ENCODE measurements at regions not wholly inside any gene's neighbourhood (a gene's known extent, or its start where the extent isn't known, plus 50 kb on each side); places are given as distances from the start of the nearest gene placed in this dataset.
"Not testable (repeated sequence)": the region's sequence is repeated elsewhere in the genome, so short reads cannot be mapped to it uniquely, and the experiment has no call there.

DNA sequence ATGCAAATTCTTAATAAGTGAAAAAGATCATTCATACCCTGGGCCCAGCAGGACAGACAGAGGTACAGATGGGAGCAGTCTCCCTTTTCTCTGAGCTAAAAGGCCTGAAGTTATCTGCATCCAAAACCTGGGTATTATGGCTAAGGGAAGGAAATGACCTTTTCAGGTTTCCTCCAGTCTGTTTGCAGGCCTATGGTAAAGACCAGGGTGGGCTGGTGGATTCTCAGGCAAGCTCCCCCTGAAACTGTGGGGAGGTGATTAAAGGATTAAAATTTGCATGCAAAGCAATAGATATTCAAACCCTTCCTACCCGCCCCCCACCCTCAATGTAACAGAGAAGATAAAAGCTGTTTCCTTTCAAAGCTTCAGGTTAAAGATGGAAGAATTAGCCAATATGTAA, 471.8 kb upstream of the RUNX1 start:
- intact Hi-C loops (cut with micrococcal nuclease): no loop called here
- Mint-ChIP-seq H3K4me1 (ENCODE audit: low read depth) (peaks cover 31% of the 10 kb centered on the region), H3K4me3 (no peak overlapping the region), H3K9me3 (no peaks in the 10 kb centered on the region), H3K36me3 (ENCODE audit: low read depth) (no peaks in the 10 kb centered on the region), H3K27ac (no peak overlapping the region), H3K27me3 (ENCODE audit: insufficient read depth) (no peaks in the 10 kb centered on the region)
- no peak for DNase-seq (ENCODE audit: low spot score)

DNA sequence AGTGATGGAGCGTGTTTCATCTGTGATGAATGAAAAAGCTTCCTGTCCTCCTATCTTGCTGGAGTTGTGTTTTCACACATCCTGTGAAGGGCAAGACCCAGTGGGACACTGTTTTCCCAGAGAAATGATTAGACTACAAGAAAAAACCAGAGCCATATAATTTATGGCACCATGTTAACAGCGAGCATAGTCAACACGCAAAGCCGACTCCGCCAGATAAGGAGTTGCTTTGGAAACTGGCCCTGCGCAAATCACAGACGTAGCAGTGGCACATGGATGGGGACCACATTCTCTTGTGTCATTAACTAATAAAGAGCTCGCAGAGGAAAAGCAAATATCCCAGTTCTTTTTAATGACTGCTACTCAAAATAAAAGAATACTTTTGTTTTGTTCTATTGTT, 471.2 kb upstream of the RUNX1 start:
- intact Hi-C loops (cut with micrococcal nuclease): no loop called here
- Mint-ChIP-seq H3K9me3 (no peaks in the 10 kb centered on the region), H3K4me3 (no peak overlapping the region), H3K27ac (no peak overlapping the region), H3K27me3 (ENCODE audit: insufficient read depth) (no peaks in the 10 kb centered on the region), H3K4me1 (ENCODE audit: low read depth) (peaks cover 25% of the 10 kb centered on the region), H3K36me3 (ENCODE audit: low read depth) (no peaks in the 10 kb centered on the region)
- DNase-seq (ENCODE audit: low spot score): no peak

DNA sequence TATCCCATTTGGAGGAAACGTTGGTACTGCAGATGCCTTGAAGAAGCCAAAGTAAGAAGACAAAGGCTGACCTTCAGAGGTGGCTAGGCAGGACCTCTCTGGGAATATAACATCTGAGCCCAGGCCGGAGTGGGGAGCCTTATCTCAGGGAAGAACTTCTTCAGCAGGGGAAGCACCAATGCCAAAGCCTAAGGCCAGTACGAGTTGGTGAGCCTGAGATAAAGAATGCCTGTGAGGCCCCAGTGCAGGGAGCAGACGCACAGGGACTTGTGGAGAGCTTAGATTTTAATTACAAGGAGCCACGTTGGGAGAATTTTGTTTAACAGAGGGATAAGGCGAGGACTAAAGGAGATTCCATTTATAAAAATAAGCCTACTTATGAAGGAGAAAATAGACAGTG, 468.8 kb upstream of the RUNX1 start:
- intact Hi-C loops (cut with micrococcal nuclease): no loop called here
- peaks cover 21% of the 10 kb centered on the region for H3K4me1 Mint-ChIP-seq (ENCODE audit: low read depth)
- H3K9me3 Mint-ChIP-seq: no peaks in the 10 kb centered on the region
- no peak overlapping the region for H3K27ac Mint-ChIP-seq
- no peak for DNase-seq (ENCODE audit: low spot score)
- no peak overlapping the region for H3K4me3 Mint-ChIP-seq
- H3K27me3 Mint-ChIP-seq (ENCODE audit: insufficient read depth): no peaks in the 10 kb centered on the region
- H3K36me3 Mint-ChIP-seq (ENCODE audit: low read depth): peaks cover 4% of the 10 kb centered on the region

DNA sequence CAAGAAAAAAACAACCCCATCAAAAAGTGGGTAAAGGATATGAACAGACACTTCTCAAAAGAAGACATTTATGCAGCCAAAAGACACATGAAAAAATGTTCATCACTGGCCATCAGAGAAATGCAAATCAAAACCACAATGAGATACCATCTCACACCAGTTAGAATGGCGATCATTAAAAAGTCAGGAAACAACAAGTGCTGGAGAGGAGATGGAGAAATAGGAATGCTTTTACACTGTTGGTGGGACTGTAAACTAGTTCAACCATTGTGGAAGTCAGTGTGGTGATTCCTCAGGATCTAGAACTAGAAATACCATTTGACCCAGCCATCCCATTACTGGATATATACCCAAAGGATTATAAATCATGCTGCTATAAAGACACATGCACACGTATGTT, 467.2 kb upstream of the RUNX1 start:
- peaks cover 30% of the 10 kb centered on the region for H3K4me1 Mint-ChIP-seq (ENCODE audit: low read depth)
- intact Hi-C loops (cut with micrococcal nuclease); H3K4me3 Mint-ChIP-seq: not testable (repeated sequence)

DNA sequence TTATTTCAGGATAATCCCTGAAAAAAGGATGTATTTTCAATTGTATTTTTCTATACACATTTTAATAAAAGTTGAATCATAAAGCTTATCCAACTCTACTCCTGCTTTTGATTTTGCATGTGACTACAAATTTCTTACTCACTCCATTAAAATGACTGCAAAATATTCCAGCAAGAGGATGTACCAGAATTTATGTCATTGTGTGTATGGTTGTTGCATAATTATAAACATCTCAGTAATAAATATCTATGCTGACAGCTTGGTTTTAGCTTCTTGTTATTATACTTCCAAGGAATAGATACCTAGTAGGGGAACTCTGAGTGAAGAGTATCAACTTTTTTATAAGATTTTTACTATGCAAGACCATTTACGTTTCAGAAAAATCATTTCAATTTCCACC, 463.2 kb upstream of the RUNX1 start:
- no peaks in the 10 kb centered on the region for H3K9me3 Mint-ChIP-seq
- DNase-seq (ENCODE audit: low spot score): no peak
- H3K27me3 Mint-ChIP-seq (ENCODE audit: insufficient read depth): no peaks in the 10 kb centered on the region
- H3K4me3 Mint-ChIP-seq: no peak overlapping the region
- intact Hi-C loops (cut with micrococcal nuclease): loop anchor here (5.0 kb wide), 2 partner anchors 65 to 170 kb away; no protein-coding TSS in a partner anchor
- peaks cover 4% of the 10 kb centered on the region for H3K36me3 Mint-ChIP-seq (ENCODE audit: low read depth)
- no peak overlapping the region for H3K27ac Mint-ChIP-seq
- H3K4me1 Mint-ChIP-seq (ENCODE audit: low read depth): peaks cover 51% of the 10 kb centered on the region

More for the DNA sequence above, 467.2 kb upstream of the RUNX1 start:
- H3K27ac Mint-ChIP-seq; DNase-seq (ENCODE audit: low spot score); H3K9me3 Mint-ChIP-seq; H3K27me3 Mint-ChIP-seq (ENCODE audit: insufficient read depth); H3K36me3 Mint-ChIP-seq (ENCODE audit: low read depth): not testable (repeated sequence)

DNA sequence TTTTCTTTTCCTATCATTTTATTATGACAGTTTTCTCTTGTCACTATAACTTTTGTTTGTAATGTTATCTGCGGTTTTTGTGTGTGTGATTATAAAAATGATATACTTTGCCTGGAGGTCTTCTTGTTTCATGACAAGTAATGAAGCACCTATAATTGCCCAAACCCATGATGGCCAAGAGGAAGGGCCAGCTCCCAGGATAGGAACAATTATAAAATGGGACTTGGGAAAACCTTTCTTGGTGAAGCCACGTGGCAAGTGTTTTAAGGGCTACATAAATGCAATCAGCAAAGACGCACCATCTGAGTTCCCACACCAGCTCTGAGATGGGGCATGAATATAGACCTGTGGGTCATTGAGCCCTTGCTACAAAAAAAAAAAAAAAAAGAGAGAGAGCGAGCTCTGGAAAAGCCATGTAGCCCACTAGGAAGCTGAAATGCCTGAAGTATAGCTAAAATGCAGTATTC, 462.6 kb upstream of the RUNX1 start:
- peaks cover 57% of the 10 kb centered on the region for H3K4me1 Mint-ChIP-seq (ENCODE audit: low read depth)
- no peaks in the 10 kb centered on the region for H3K9me3 Mint-ChIP-seq
- H3K27me3 Mint-ChIP-seq (ENCODE audit: insufficient read depth): no peaks in the 10 kb centered on the region
- DNase-seq (ENCODE audit: low spot score): no peak
- H3K27ac Mint-ChIP-seq: peak overlapping the region; percentile 77
- H3K36me3 Mint-ChIP-seq (ENCODE audit: low read depth): peaks cover 4% of the 10 kb centered on the region
- H3K4me3 Mint-ChIP-seq: peak overlapping the region; percentile 3
- intact Hi-C loops (cut with micrococcal nuclease): loop anchor here (1.0 to 5.0 kb wide), 4 partner anchors 17 to 415 kb away; no protein-coding TSS in a partner anchor

DNA sequence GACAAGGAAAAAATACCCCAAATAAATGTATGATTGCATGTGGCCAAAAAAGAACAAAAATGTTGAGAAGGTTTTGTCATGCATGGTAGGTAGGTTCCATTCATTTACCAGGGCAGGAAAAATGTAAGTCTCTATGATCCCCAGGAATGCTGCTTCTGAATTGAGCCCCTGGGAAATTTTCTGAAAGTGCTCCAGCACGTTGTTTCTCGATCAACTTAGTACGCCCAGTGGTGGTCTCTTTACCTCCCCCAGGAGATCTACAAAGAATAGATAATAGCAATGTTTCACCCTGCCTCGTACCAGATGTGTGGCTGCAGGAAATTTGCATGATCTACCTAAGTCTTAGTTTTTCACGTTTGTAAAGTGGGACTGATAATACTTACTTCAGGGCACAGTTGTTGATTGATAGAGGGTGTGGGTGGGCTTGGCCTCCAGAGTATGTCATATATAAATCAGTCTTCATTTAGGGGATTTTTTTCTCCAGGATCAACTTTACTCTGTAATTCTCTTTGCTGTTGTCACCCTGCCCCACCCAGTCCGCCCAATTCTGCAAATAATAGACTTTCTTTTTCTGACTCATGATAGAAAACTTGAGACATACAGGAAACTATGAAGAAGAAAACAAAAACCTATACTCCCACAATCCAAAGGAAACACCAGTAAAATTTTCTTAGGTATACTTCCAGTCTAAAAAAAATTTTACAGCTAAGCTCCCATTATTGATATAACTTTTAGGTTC, 462.0 kb upstream of the RUNX1 start:
- H3K36me3 Mint-ChIP-seq (ENCODE audit: low read depth): peaks cover 4% of the 10 kb centered on the region
- peak overlapping the region; percentile 77 for H3K27ac Mint-ChIP-seq
- no peaks in the 10 kb centered on the region for H3K9me3 Mint-ChIP-seq
- intact Hi-C loops (cut with micrococcal nuclease): loop anchor here (1.0 to 5.0 kb wide), 4 partner anchors 17 to 414 kb away; no protein-coding TSS in a partner anchor
- peak overlapping the region; percentile 3 for H3K4me3 Mint-ChIP-seq
- H3K27me3 Mint-ChIP-seq (ENCODE audit: insufficient read depth): no peaks in the 10 kb centered on the region
- no peak for DNase-seq (ENCODE audit: low spot score)
- H3K4me1 Mint-ChIP-seq (ENCODE audit: low read depth): peaks cover 60% of the 10 kb centered on the region

DNA sequence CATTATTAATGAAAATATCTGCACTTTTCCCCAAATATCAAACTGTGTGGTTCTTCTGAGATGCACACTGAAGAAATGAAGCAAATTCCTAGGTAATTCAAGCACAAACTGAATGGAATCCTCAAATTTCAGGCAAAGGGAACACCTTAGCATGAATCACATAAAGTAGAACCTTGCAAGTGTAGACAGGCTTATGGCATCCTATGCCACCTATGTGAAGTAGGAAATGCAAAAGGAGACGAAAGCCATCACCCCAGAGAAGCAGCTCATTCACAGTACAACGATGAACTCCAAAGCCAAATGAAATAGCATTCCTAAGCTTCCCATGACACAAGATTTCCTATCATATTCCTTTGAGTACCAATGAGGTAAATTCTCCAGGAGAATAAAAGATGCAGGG, 461.2 kb upstream of the RUNX1 start:
- no peak for DNase-seq (ENCODE audit: low spot score)
- Mint-ChIP-seq H3K4me3 (no peak overlapping the region), H3K36me3 (ENCODE audit: low read depth) (peaks cover 4% of the 10 kb centered on the region), H3K4me1 (ENCODE audit: low read depth) (peaks cover 60% of the 10 kb centered on the region), H3K9me3 (no peaks in the 10 kb centered on the region), H3K27me3 (ENCODE audit: insufficient read depth) (no peaks in the 10 kb centered on the region), H3K27ac (no peak overlapping the region)
- intact Hi-C loops (cut with micrococcal nuclease): loop anchor here (2.0 to 5.0 kb wide), 3 partner anchors 67 to 413 kb away; no protein-coding TSS in a partner anchor

DNA sequence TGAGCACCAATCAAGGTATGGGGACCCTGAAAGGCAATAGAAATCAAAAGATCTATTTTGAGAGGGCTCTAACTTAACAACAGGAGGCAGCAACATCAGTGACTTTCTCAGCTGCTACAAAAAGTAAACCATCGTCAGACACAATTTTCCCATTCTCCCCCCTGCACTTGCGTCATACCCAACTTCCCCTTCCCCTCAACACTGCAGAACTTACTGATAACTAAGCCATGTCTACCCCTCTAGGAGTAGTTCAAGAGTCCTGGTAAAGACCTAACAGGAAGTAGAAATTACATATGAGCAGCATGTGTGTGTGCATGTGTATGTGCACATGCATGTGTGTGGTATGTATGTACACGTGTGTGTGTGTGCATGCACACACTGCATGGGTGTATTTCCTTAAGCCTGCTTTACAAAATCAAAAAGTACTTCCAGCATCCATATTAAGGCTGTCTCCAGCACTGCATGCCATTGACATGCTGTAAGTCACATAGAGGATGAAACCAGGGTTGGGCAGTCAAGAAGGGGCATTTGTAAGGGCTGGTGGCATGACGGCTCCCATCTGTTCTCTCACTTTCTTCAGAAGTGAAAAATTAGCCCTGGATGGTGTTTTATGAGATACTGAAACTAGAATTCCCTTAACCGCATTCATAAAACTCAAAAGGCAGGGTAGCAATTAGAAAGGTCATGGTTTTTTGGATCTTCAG, 460.1 kb upstream of the RUNX1 start:
- Mint-ChIP-seq H3K4me3 (no peak overlapping the region), H3K36me3 (ENCODE audit: low read depth) (peaks cover 4% of the 10 kb centered on the region), H3K9me3 (no peaks in the 10 kb centered on the region), H3K27me3 (ENCODE audit: insufficient read depth) (no peaks in the 10 kb centered on the region), H3K27ac (no peak overlapping the region), H3K4me1 (ENCODE audit: low read depth) (peaks cover 64% of the 10 kb centered on the region)
- DNase-seq (ENCODE audit: low spot score): no peak
- intact Hi-C loops (cut with micrococcal nuclease): loop anchor here (10.0 kb wide), 1 partner anchor 764 kb away; no protein-coding TSS in a partner anchor

DNA sequence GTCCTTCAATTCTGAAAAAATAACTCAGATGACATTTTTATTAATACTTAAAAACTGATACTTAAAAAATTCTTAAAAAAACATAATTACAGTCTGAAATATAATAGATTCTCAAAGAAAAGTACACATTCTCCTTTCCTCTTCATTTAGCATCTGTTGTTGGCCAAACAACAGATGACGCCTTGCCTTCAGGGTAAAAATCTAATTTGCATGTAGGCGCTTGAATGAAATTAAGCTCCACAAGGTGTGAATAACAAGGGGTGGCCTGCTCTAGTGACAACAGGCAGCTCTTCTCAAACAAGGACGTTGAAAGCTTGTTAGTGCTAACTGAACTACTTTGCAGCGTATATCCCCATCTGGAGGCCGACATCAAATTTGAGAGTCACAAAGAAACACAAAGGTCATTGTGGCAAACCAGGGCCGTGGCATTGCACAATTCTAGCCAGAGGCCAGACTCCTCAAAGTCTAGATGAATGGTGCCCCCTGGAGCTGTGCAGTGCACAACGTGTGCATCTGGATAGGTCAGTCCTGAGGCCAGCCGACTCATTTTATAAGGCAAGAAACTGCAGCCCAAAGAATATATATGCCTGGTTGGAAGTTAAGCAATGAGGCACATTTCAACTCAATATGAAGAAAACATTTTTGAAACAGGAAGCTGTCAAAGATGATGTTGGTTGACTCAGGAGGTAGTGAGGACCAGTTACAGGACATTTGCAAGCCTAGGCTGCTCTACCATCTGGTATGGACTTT, 459.2 kb upstream of the RUNX1 start:
- intact Hi-C loops (cut with micrococcal nuclease): loop anchor here (1.0 to 10.0 kb wide), 2 partner anchors 457 to 764 kb away; no protein-coding TSS in a partner anchor
- Mint-ChIP-seq H3K36me3 (ENCODE audit: low read depth) (no peaks in the 10 kb centered on the region), H3K27me3 (ENCODE audit: insufficient read depth) (no peaks in the 10 kb centered on the region), H3K4me1 (ENCODE audit: low read depth) (peaks cover 68% of the 10 kb centered on the region), H3K4me3 (no peak overlapping the region), H3K9me3 (no peaks in the 10 kb centered on the region), H3K27ac (no peak overlapping the region)
- DNase-seq (ENCODE audit: low spot score): no peak

DNA sequence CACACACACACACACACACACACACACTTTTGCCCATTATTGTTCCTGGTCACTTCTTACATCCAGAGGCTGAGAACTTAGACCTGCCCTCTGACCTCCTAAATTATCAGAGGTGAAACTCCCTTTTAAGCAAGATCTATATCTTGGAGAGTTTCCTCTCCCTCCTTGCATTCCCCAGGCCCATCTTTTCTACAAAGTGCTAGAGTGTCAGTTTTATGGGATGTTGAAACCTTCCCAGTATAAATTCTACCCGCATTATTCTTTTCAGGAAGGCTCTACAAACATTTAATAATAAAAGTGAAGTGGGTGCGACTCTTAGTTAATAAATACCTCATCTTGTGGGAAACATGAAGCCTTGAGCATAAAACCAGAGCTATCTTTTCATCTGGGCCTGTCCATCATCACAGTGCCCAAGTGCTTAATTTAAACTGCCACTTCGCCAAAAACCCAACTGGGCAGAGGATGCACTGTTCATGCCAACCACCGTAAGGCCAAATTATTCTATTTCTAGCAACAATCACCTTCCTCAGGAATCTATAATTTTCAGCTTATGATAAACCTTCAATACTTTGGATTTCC, 458.2 kb upstream of the RUNX1 start:
- Mint-ChIP-seq H3K27me3 (ENCODE audit: insufficient read depth) (no peaks in the 10 kb centered on the region), H3K4me1 (ENCODE audit: low read depth) (peaks cover 71% of the 10 kb centered on the region), H3K9me3 (no peaks in the 10 kb centered on the region), H3K4me3 (no peak overlapping the region), H3K27ac (no peak overlapping the region), H3K36me3 (ENCODE audit: low read depth) (no peaks in the 10 kb centered on the region)
- intact Hi-C loops (cut with micrococcal nuclease): loop anchor here (10.0 kb wide), 1 partner anchor 762 kb away; no protein-coding TSS in a partner anchor
- DNase-seq (ENCODE audit: low spot score): no peak

DNA sequence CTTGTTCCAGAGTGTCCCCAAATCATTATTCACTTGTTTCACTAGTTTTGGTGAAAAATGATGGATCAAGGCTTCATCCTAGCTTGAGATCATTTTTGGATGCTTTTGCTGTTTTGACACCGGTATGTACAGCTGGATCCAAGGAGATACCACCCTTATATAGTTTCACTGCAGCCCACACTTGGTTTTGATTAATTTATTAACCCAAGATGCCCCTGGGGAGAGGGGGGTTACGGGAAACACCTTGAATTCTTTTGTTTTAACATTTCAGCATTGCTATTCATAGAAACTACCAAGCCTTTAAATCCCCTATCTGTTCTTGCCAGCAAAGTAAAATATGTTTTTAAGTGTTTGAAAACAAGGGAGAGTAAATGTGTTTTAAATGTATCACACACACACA, 457.7 kb upstream of the RUNX1 start:
- no peaks in the 10 kb centered on the region for H3K9me3 Mint-ChIP-seq
- H3K27ac Mint-ChIP-seq: no peak overlapping the region
- no peaks in the 10 kb centered on the region for H3K27me3 Mint-ChIP-seq (ENCODE audit: insufficient read depth)
- DNase-seq (ENCODE audit: low spot score): no peak
- no peaks in the 10 kb centered on the region for H3K36me3 Mint-ChIP-seq (ENCODE audit: low read depth)
- peaks cover 66% of the 10 kb centered on the region for H3K4me1 Mint-ChIP-seq (ENCODE audit: low read depth)
- no peak overlapping the region for H3K4me3 Mint-ChIP-seq
- intact Hi-C loops (cut with micrococcal nuclease): loop anchor here (10.0 kb wide), 1 partner anchor 762 kb away; no protein-coding TSS in a partner anchor
